ENCODE measurements at regions not wholly inside any gene's neighbourhood (a gene's known extent, or its start where the extent isn't known, plus 50 kb on each side); places are given as distances from the start of the nearest gene placed in this dataset.
"Not testable (repeated sequence)": the region's sequence is repeated elsewhere in the genome, so short reads cannot be mapped to it uniquely, and the experiment has no call there.

GRCh38 chr2:78245394-78246135 is 723.4 kb upstream of the LRRTM4 start:
- Mint-ChIP-seq H3K4me3 (no peak overlapping the region), H3K4me1 (no peaks in the 10 kb centered on the region), H3K27ac (no peak overlapping the region), H3K9me3 (peaks cover 6 to 11% of the 10 kb centered on the region in 2 donors), H3K27me3 (no peaks in the 10 kb centered on the region), H3K36me3 (no peaks in the 10 kb centered on the region)
- DNase-seq, result no peak
- no peak for ATAC-seq (replicated peaks)

GRCh38 chr2:78251708-78252107 is 729.5 kb upstream of the LRRTM4 start:
- H3K9me3 Mint-ChIP-seq, result peaks cover 10 to 12% of the 10 kb centered on the region in 2 donors
- H3K36me3 Mint-ChIP-seq, result no peaks in the 10 kb centered on the region
- no peak overlapping the region for H3K4me3 Mint-ChIP-seq
- H3K27me3 Mint-ChIP-seq, result no peaks in the 10 kb centered on the region
- no peak for DNase-seq
- no peak for ATAC-seq (replicated peaks)
- no peak overlapping the region for H3K27ac Mint-ChIP-seq
- no peaks in the 10 kb centered on the region for H3K4me1 Mint-ChIP-seq

GRCh38 chr2:78260861-78261260 is 738.7 kb upstream of the LRRTM4 start:
- no peaks in the 10 kb centered on the region for H3K27me3 Mint-ChIP-seq
- H3K4me1 Mint-ChIP-seq, result no peaks in the 10 kb centered on the region
- no peak overlapping the region for H3K4me3 Mint-ChIP-seq
- peaks cover 0 to 4% of the 10 kb centered on the region in 2 donors for H3K9me3 Mint-ChIP-seq
- DNase-seq, result no peak
- no peaks in the 10 kb centered on the region for H3K36me3 Mint-ChIP-seq
- ATAC-seq (replicated peaks), result no peak
- no peak overlapping the region for H3K27ac Mint-ChIP-seq

GRCh38 chr2:78261454-78261853 is 739.3 kb upstream of the LRRTM4 start:
- H3K36me3 Mint-ChIP-seq, result no peaks in the 10 kb centered on the region
- H3K4me3 Mint-ChIP-seq, result no peak overlapping the region
- ATAC-seq (replicated peaks) (no peak), DNase-seq (no peak)
- no peaks in the 10 kb centered on the region for H3K4me1 Mint-ChIP-seq
- H3K27me3 Mint-ChIP-seq, result no peaks in the 10 kb centered on the region
- no peak overlapping the region for H3K27ac Mint-ChIP-seq
- peaks cover 0 to 4% of the 10 kb centered on the region in 2 donors for H3K9me3 Mint-ChIP-seq

GRCh38 chr2:78262089-78262488 is 739.9 kb upstream of the LRRTM4 start:
- not testable (repeated sequence) for H3K27me3 Mint-ChIP-seq; H3K9me3 Mint-ChIP-seq; DNase-seq; H3K4me1 Mint-ChIP-seq; H3K4me3 Mint-ChIP-seq; ATAC-seq (replicated peaks); H3K36me3 Mint-ChIP-seq; H3K27ac Mint-ChIP-seq

GRCh38 chr2:78262713-78263375 is 740.7 kb upstream of the LRRTM4 start:
- H3K27me3 Mint-ChIP-seq, result no peaks in the 10 kb centered on the region
- ATAC-seq (replicated peaks) (no peak), DNase-seq (no peak)
- no peaks in the 10 kb centered on the region for H3K36me3 Mint-ChIP-seq
- H3K4me3 Mint-ChIP-seq, result no peak overlapping the region
- no peaks in the 10 kb centered on the region for H3K4me1 Mint-ChIP-seq
- no peak overlapping the region for H3K27ac Mint-ChIP-seq
- peaks cover 0 to 4% of the 10 kb centered on the region in 2 donors for H3K9me3 Mint-ChIP-seq

- Mint-ChIP-seq H3K4me1 (no peaks in the 10 kb centered on the region), H3K36me3 (no peaks in the 10 kb centered on the region), H3K27ac (no peak overlapping the region), H3K9me3 (peaks cover 0 to 4% of the 10 kb centered on the region in 2 donors), H3K27me3 (no peaks in the 10 kb centered on the region), H3K4me3 (no peak overlapping the region)
- DNase-seq (no peak), ATAC-seq (replicated peaks) (no peak)
Measured at GRCh38 chr2:78263571-78263970, 741.4 kb upstream of the LRRTM4 start.

- no peak for ATAC-seq (replicated peaks)
- Mint-ChIP-seq H3K4me3 (no peak overlapping the region), H3K27ac (no peak overlapping the region), H3K9me3 (peaks cover 0 to 4% of the 10 kb centered on the region in 2 donors), H3K36me3 (no peaks in the 10 kb centered on the region), H3K4me1 (no peaks in the 10 kb centered on the region), H3K27me3 (no peaks in the 10 kb centered on the region)
- DNase-seq, result no peak
Measured at GRCh38 chr2:78264130-78264529, 742.0 kb upstream of the LRRTM4 start.

GRCh38 chr2:78281164-78281563 is 744.3 kb upstream of the REG3G start:
- ATAC-seq (replicated peaks) (no peak), DNase-seq (no peak)
- Mint-ChIP-seq H3K27ac (no peak overlapping the region), H3K4me1 (no peaks in the 10 kb centered on the region), H3K36me3 (no peaks in the 10 kb centered on the region), H3K4me3 (no peak overlapping the region), H3K9me3 (no peaks in the 10 kb centered on the region), H3K27me3 (no peaks in the 10 kb centered on the region)

GRCh38 chr2:78290581-78291214 is 734.8 kb upstream of the REG3G start:
- no peak for ATAC-seq (replicated peaks)
- no peaks in the 10 kb centered on the region for H3K36me3 Mint-ChIP-seq
- H3K27me3 Mint-ChIP-seq, result no peaks in the 10 kb centered on the region
- H3K4me3 Mint-ChIP-seq, result no peak overlapping the region
- DNase-seq, result no peak
- no peak overlapping the region for H3K27ac Mint-ChIP-seq
- no peaks in the 10 kb centered on the region for H3K9me3 Mint-ChIP-seq
- no peaks in the 10 kb centered on the region for H3K4me1 Mint-ChIP-seq

- H3K27me3 Mint-ChIP-seq, result no peaks in the 10 kb centered on the region
- DNase-seq (no peak), ATAC-seq (replicated peaks) (no peak)
- H3K4me3 Mint-ChIP-seq, result no peak overlapping the region
- no peaks in the 10 kb centered on the region for H3K9me3 Mint-ChIP-seq
- no peaks in the 10 kb centered on the region for H3K36me3 Mint-ChIP-seq
- no peaks in the 10 kb centered on the region for H3K4me1 Mint-ChIP-seq
- H3K27ac Mint-ChIP-seq, result no peak overlapping the region
Measured at GRCh38 chr2:78293768-78294167, 731.7 kb upstream of the REG3G start.

- no peaks in the 10 kb centered on the region for H3K36me3 Mint-ChIP-seq
- H3K27ac Mint-ChIP-seq, result no peak overlapping the region
- no peaks in the 10 kb centered on the region for H3K9me3 Mint-ChIP-seq
- H3K4me1 Mint-ChIP-seq, result no peaks in the 10 kb centered on the region
- ATAC-seq (replicated peaks) (no peak), DNase-seq (no peak)
- no peak overlapping the region for H3K4me3 Mint-ChIP-seq
- H3K27me3 Mint-ChIP-seq, result no peaks in the 10 kb centered on the region
Measured at GRCh38 chr2:78301166-78301789, 724.2 kb upstream of the REG3G start.

- Mint-ChIP-seq H3K27me3 (no peaks in the 10 kb centered on the region), H3K4me3 (no peak overlapping the region), H3K9me3 (no peaks in the 10 kb centered on the region), H3K27ac (no peak overlapping the region), H3K36me3 (no peaks in the 10 kb centered on the region), H3K4me1 (no peaks in the 10 kb centered on the region)
- ATAC-seq (replicated peaks) (no peak), DNase-seq (no peak)
Measured at GRCh38 chr2:78304678-78305077, 720.8 kb upstream of the REG3G start.

GRCh38 chr2:78309460-78309859 is 716.0 kb upstream of the REG3G start:
- Mint-ChIP-seq H3K9me3 (no peaks in the 10 kb centered on the region), H3K27ac (no peak overlapping the region), H3K36me3 (no peaks in the 10 kb centered on the region), H3K4me3 (no peak overlapping the region), H3K4me1 (no peaks in the 10 kb centered on the region), H3K27me3 (no peaks in the 10 kb centered on the region)
- no peak for DNase-seq
- ATAC-seq (replicated peaks), result no peak

- ATAC-seq (replicated peaks), result no peak
- no peak overlapping the region for H3K27ac Mint-ChIP-seq
- H3K27me3 Mint-ChIP-seq, result no peaks in the 10 kb centered on the region
- no peaks in the 10 kb centered on the region for H3K9me3 Mint-ChIP-seq
- no peaks in the 10 kb centered on the region for H3K36me3 Mint-ChIP-seq
- H3K4me1 Mint-ChIP-seq, result no peaks in the 10 kb centered on the region
- no peak for DNase-seq
- H3K4me3 Mint-ChIP-seq, result no peak overlapping the region
Measured at GRCh38 chr2:78315368-78315767, 710.1 kb upstream of the REG3G start.

Data from stimulated activated naive B cell treated with anti-CD40 and anti-IgM and Interleukin-4, amounts not matched to agents 10 μg/mL and 1 μg/mL and 100 μg/mL, for 72 hours (primary cell).